Colonic mucosa (tissue), 4 donors: ENCODE measurements at regions not wholly inside any gene's neighbourhood (a gene's known extent, or its start where the extent isn't known, plus 50 kb on each side); places are given as distances from the start of the nearest gene placed in this dataset.

ENCODE experiments used
- DNase-seq: peaks from one replicate; pipeline ENCODE4 v3.0.0-alpha.2; 2020
- H3K27ac ChIP-seq: fragments of 200-600 bp; one replicate; pipeline ENCODE4 v1.8.0; 2021
- H3K27me3 ChIP-seq: fragments of 200-600 bp; one replicate; pipeline ENCODE4 v1.8.0; 2021
- H3K36me3 ChIP-seq: fragments of 200-600 bp; one replicate; pipeline ENCODE4 v1.8.0; 2021
- H3K4me1 ChIP-seq: fragments of 200-600 bp; one replicate; pipeline ENCODE4 v1.8.0; 2021; ENCODE audit warnings: mild to moderate bottlenecking
- H3K4me3 ChIP-seq: fragments of 200-600 bp; one replicate; pipeline ENCODE4 v1.8.0; 2021
- H3K9ac ChIP-seq, 2 donors: one replicate each; pipeline ENCODE4 v1.7.0; 2013; ENCODE audit warnings: control low read depth in 2 of 2, low read depth in 2 of 2, low read length in 2 of 2
- H3K9me3 ChIP-seq: fragments of 200-600 bp; one replicate; pipeline ENCODE4 v1.8.0; 2021
- CTCF ChIP-seq: fragments of 200-600 bp; IDR thresholded peaks from one replicate; pipeline ENCODE4 v1.8.0; 2022; ENCODE audit warnings: antibody characterized with exemption, mild to moderate bottlenecking
- intact Hi-C: fragments of 100-400 bp; cut with DNase I; formaldehyde crosslinking; loops from one replicate; pipeline ENCODE4 v1.14.1; 2022
- donor health status: healthy.
- donor health status: DM: no; HTN: no; CAD: no.
- donor health status: DM: no; HTN: no; CAD: no.

DNA sequence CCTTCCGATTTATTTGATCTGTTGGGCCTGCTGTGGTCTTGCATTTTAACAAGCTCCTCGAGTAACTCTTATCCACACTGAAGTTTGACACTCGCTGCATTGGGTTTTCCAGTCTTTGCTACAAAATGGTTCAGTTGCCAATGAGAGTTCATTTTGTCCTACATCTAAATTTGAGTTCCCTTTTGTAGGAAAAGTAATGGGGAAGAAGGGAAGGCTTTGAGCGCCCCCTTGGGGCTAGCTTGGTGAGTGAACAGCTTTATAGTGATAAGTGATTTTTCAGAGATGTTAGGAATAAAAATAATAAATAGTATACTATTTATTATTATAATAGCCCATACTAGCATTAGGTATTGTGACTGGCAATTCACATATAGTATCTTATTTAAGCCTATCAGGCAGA lies 89.9 kb upstream of the GNAQ start:
- peaks cover 5% of the 10 kb centered on the region for H3K4me1 ChIP-seq
- no peak overlapping the region for H3K27ac ChIP-seq
- TF ChIP-seq CTCF: peak; percentile 71
- H3K9me3 ChIP-seq: no peaks in the 10 kb centered on the region
- intact Hi-C loops: loop anchor here (10.0 kb wide), 1 partner anchor 457 kb away; no protein-coding TSS in a partner anchor
- H3K9ac ChIP-seq: no peak overlapping the region
- DNase-seq: peak; percentile 85
- H3K4me3 ChIP-seq: no peak overlapping the region
- H3K36me3 ChIP-seq: no peaks in the 10 kb centered on the region
- no peaks in the 10 kb centered on the region for H3K27me3 ChIP-seq

DNA sequence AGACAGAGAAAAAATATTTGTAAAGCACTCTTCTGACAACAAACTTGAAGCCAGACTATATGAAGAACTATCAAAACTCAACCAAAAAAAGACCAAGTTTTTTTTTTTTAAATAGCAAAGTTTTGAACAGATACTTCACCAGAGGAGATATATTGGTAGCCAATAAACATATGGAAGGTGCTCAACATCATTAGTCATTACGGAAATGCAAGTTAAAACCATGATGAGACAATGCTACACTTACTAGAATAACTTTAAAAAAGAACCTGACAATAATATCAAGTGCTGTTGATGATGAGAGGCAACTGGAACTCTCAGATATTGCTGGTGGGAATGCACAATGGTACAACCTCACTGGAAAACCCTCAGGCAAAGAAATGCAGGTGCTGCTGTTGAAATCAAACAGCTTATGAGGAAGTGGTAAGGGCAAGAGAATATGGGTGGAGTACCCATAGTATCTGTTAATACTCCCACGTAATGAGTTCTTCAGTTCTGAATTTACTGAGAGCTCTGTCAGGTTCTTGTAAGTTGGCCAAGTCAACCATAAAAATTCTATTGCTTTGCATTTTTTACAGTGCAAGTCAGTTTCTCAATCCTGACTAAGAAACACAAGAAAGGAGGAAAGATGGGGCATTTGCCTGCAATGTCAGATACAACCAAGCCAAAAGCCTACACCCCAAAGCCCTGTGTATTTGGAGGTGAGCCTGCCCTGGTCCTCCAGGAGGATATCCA lies 87.3 kb upstream of the GNAQ start:
- Histone ChIP-seq H3K27ac (peak overlapping the region; percentile 74), H3K4me1 (peaks cover 5% of the 10 kb centered on the region), H3K36me3 (no peaks in the 10 kb centered on the region), H3K4me3 (no peak overlapping the region), H3K9me3 (no peaks in the 10 kb centered on the region), H3K27me3 (no peaks in the 10 kb centered on the region), H3K9ac (peak overlapping the region in 1 of 2 donors; percentile 47)
- intact Hi-C loops: loop anchor here (5.0 kb wide), 1 partner anchor 82 kb away; no protein-coding TSS in a partner anchor
- peak; percentile 34 for DNase-seq
- no peak for TF ChIP-seq CTCF

- DNase-seq: no peak
- no peak overlapping the region for H3K4me3 ChIP-seq
- TF ChIP-seq CTCF: no peak
- no peaks in the 10 kb centered on the region for H3K36me3 ChIP-seq
- H3K4me1 ChIP-seq: no peaks in the 10 kb centered on the region
- intact Hi-C loops: loop anchor here (5.0 kb wide), 1 partner anchor 78 kb away; no protein-coding TSS in a partner anchor
- H3K9me3 ChIP-seq: no peaks in the 10 kb centered on the region
- no peak overlapping the region for H3K9ac ChIP-seq
- no peak overlapping the region for H3K27ac ChIP-seq
- no peaks in the 10 kb centered on the region for H3K27me3 ChIP-seq
Observed at GRCh38 chr9:78115073-78115472, 83.5 kb upstream of the GNAQ start.

- H3K4me3 ChIP-seq: no peak overlapping the region
- no peak overlapping the region for H3K27ac ChIP-seq
- no peaks in the 10 kb centered on the region for H3K9me3 ChIP-seq
- H3K4me1 ChIP-seq: no peaks in the 10 kb centered on the region
- DNase-seq: no peak
- intact Hi-C loops: no loop called here
- no peaks in the 10 kb centered on the region for H3K36me3 ChIP-seq
- no peaks in the 10 kb centered on the region for H3K27me3 ChIP-seq
- no peak overlapping the region for H3K9ac ChIP-seq
- TF ChIP-seq CTCF: no peak
Observed at GRCh38 chr9:78114581-78114980, 83.0 kb upstream of the GNAQ start.

- intact Hi-C loops: no loop called here
- no peaks in the 10 kb centered on the region for H3K36me3 ChIP-seq
- no peak overlapping the region for H3K9ac ChIP-seq
- H3K4me1 ChIP-seq: no peaks in the 10 kb centered on the region
- H3K27ac ChIP-seq: no peak overlapping the region
- DNase-seq: no peak
- H3K9me3 ChIP-seq: no peaks in the 10 kb centered on the region
- no peak overlapping the region for H3K4me3 ChIP-seq
- H3K27me3 ChIP-seq: no peaks in the 10 kb centered on the region
- no peak for TF ChIP-seq CTCF
Observed at GRCh38 chr9:78112406-78112805, 80.8 kb upstream of the GNAQ start.
